ENCODE measurements at regions not wholly inside any gene's neighbourhood (a gene's known extent, or its start where the extent isn't known, plus 50 kb on each side); places are given as distances from the start of the nearest gene placed in this dataset.

GRCh38 chr22:49295465-49295743 is 532.3 kb downstream of the BRD1 start:
- Mint-ChIP-seq H3K27me3 (ENCODE audit: insufficient read depth) (no peaks in the 10 kb centered on the region; the same call in 1 of the 2 replicates), H3K27ac (no peak overlapping the region), H3K4me1 (ENCODE audit: low read depth) (no peaks in the 10 kb centered on the region), H3K4me3 (no peak overlapping the region), H3K36me3 (ENCODE audit: low read depth) (peaks cover 4% of the 10 kb centered on the region; the same call in 1 of the 2 replicates), H3K9me3 (peaks cover 73% of the 10 kb centered on the region)
- DNase-seq = no peak
- TF ChIP-seq, protein P1, sequence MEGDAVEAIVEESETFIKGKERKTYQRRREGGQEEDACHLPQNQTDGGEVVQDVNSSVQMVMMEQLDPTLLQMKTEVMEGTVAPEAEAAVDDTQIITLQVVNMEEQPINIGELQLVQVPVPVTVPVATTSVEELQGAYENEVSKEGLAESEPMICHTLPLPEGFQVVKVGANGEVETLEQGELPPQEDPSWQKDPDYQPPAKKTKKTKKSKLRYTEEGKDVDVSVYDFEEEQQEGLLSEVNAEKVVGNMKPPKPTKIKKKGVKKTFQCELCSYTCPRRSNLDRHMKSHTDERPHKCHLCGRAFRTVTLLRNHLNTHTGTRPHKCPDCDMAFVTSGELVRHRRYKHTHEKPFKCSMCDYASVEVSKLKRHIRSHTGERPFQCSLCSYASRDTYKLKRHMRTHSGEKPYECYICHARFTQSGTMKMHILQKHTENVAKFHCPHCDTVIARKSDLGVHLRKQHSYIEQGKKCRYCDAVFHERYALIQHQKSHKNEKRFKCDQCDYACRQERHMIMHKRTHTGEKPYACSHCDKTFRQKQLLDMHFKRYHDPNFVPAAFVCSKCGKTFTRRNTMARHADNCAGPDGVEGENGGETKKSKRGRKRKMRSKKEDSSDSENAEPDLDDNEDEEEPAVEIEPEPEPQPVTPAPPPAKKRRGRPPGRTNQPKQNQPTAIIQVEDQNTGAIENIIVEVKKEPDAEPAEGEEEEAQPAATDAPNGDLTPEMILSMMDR (IDR thresholded peaks at IDR 0.05) = no peak

DNA sequence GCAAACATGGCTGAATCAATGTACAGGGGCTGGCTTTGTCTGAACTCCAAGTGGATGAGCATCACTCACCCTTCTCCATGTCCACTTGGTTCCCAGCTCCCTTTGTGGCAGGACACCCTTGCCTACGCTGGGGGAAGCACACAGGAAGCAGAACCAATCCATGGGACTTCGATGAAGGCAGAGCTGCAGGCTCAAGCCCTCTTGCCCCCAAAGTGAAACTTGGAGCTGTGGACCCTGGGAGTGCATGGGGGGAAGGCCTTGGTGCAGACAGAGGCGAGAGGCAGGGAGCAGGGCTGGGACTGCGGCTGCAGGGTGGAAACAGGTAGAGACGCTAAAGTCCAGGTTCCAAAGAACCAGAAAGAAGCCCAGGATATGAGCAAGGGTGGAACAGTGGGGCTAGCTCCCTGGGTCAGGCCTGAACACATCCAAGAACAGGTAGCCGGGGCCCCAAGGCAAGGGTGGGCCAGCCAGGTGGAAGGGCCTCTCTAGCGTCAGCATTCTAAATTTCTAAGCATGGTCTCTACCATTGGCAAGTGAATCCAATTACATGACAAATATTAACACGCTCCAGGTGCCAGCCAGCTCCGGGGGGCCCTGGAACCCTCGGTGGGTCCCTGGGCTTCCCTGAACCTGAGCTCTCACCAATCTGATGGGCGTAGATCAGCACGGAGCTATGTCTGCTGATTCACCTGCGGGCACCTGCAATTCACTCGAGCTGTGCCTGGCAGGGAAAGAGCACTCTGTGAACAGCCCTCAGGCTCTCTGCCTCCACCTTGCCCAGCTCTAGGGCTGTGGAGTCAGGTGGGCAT is 532.8 kb downstream of the BRD1 start:
- Mint-ChIP-seq H3K27ac (no peak overlapping the region), H3K27me3 (ENCODE audit: insufficient read depth) (no peaks in the 10 kb centered on the region; the same call in 1 of the 2 replicates), H3K9me3 (peaks cover 75% of the 10 kb centered on the region), H3K4me1 (ENCODE audit: low read depth) (no peaks in the 10 kb centered on the region), H3K4me3 (no peak overlapping the region), H3K36me3 (ENCODE audit: low read depth) (peaks cover 4% of the 10 kb centered on the region; the same call in 1 of the 2 replicates)
- no peak for DNase-seq
- TF ChIP-seq, protein P1 (IDR thresholded peaks at IDR 0.05) = no peak

- H3K27me3 Mint-ChIP-seq (ENCODE audit: insufficient read depth) = no peaks in the 10 kb centered on the region; the same call in 1 of the 2 replicates
- TF ChIP-seq, protein P1 (IDR thresholded peaks at IDR 0.05) = no peak
- no peaks in the 10 kb centered on the region for H3K4me1 Mint-ChIP-seq (ENCODE audit: low read depth)
- H3K27ac Mint-ChIP-seq = no peak overlapping the region
- peaks cover 4% of the 10 kb centered on the region for H3K36me3 Mint-ChIP-seq (ENCODE audit: low read depth)
- H3K4me3 Mint-ChIP-seq = no peak overlapping the region
- DNase-seq = no peak
- peaks cover 80% of the 10 kb centered on the region for H3K9me3 Mint-ChIP-seq
Measured at GRCh38 chr22:49292909-49293308, 534.8 kb downstream of the BRD1 start.

DNA sequence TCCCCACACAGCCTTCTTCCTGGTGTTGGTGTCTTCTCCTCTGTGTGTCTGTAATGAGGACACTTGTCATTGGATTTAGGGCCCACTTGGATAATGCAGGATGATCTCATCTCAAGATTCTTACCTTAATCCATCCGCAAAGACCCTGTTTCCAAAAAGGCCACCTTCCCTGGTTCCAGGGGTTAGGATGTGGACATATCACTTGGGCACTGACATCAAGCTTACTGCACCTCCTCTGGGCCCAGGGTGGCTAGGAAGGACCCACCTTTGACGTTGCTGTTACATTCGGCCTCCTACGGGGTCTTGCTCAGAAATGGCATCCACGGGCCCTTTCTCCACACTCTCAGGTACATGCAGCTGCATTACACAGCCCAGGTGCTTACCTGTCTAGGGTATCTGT is 535.9 kb downstream of the BRD1 start:
- Mint-ChIP-seq H3K4me3 (no peak overlapping the region), H3K27me3 (ENCODE audit: insufficient read depth) (no peaks in the 10 kb centered on the region; the same call in 1 of the 2 replicates)

GRCh38 chr22:49291169-49291568 is 536.5 kb downstream of the BRD1 start:
- H3K4me3 Mint-ChIP-seq = no peak overlapping the region

More for the DNA sequence above, 535.9 kb downstream of the BRD1 start:
- TF ChIP-seq, protein P1 (IDR thresholded peaks at IDR 0.05) = no peak
- Mint-ChIP-seq H3K27ac (no peak overlapping the region), H3K9me3 (peaks cover 76% of the 10 kb centered on the region), H3K36me3 (ENCODE audit: low read depth) (peaks cover 1% of the 10 kb centered on the region), H3K4me1 (ENCODE audit: low read depth) (no peaks in the 10 kb centered on the region)
- DNase-seq = no peak

More at GRCh38 chr22:49291169-49291568, 536.5 kb downstream of the BRD1 start:
- Mint-ChIP-seq H3K36me3 (ENCODE audit: low read depth) (peaks cover 3% of the 10 kb centered on the region), H3K4me1 (ENCODE audit: low read depth) (no peaks in the 10 kb centered on the region), H3K27me3 (ENCODE audit: insufficient read depth) (no peaks in the 10 kb centered on the region), H3K27ac (no peak overlapping the region), H3K9me3 (peaks cover 80% of the 10 kb centered on the region)
- DNase-seq = no peak
- TF ChIP-seq, protein P1 (IDR thresholded peaks at IDR 0.05) = no peak
